Spleen (tissue), 7 donors: ENCODE measurements at regions not wholly inside any gene's neighbourhood (a gene's known extent, or its start where the extent isn't known, plus 50 kb on each side); places are given as distances from the start of the nearest gene placed in this dataset.

Experiments used
- POLR2A ChIP-seq, 3 donors: fragments of 450-650 bp; IDR thresholded peaks; one replicate each; pipeline ENCODE4 v1.5.1; 2017; ENCODE audit warnings: antibody characterized with exemption in 3 of 3, mild to moderate bottlenecking in 1 of 3
- TF ChIP-seq, protein P1 (sequence below), 11 experiments: fragments of 200-600 bp in 7 of 11; fragments of 450-650 bp in 4 of 11; sonication (generic) in 4 of 11; IDR thresholded peaks in 8 of 11; conservative IDR thresholded peaks in 3 of 11; 1 replicate in 7 of 11; 2 replicates in 4 of 11; pipeline versions ENCODE4 v1.4.0 to v1.8.0; 2016 to 2021; ENCODE audit warnings: antibody characterized with exemption in 11 of 11, inconsistent platforms in 4 of 11, mild to moderate bottlenecking in 1 of 11
- donor health status: DM: no; HTN: no; CAD: no; lungs with moderate emphysema.
- donor health status: DM: no; HTN: no; CAD: no.
- donor health status: DM: no; HTN: no; CAD: no.

DNA sequence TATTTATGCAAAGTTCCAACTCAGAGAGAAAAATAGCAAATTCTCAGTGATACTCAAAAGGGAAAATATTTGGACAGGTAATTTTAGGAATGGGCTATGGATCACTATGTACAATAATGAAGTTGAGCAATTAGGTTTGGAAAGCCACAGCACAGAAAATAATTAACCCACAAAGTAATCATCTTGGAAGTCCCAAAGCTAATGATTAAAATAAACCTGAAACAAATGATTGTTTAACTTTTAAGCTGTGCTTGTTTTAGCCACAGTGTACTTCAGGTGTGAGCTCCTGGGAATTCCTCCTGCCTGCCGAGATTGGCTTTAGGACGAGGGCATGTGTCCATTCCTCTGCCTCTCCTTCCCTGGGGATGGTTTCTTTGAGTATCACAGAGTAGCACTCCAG is 403.9 kb downstream of the ZSWIM6 start:
- TF ChIP-seq, protein P1, sequence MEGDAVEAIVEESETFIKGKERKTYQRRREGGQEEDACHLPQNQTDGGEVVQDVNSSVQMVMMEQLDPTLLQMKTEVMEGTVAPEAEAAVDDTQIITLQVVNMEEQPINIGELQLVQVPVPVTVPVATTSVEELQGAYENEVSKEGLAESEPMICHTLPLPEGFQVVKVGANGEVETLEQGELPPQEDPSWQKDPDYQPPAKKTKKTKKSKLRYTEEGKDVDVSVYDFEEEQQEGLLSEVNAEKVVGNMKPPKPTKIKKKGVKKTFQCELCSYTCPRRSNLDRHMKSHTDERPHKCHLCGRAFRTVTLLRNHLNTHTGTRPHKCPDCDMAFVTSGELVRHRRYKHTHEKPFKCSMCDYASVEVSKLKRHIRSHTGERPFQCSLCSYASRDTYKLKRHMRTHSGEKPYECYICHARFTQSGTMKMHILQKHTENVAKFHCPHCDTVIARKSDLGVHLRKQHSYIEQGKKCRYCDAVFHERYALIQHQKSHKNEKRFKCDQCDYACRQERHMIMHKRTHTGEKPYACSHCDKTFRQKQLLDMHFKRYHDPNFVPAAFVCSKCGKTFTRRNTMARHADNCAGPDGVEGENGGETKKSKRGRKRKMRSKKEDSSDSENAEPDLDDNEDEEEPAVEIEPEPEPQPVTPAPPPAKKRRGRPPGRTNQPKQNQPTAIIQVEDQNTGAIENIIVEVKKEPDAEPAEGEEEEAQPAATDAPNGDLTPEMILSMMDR (IDR thresholded peaks at IDR 0.05 in 8 of 11, conservative IDR thresholded peaks at IDR 0.05 in 3 of 11): no peak
- TF ChIP-seq POLR2A (IDR thresholded peaks at IDR 0.05): no peak
